ENCODE measurements at regions not wholly inside any gene's neighbourhood (a gene's known extent, or its start where the extent isn't known, plus 50 kb on each side); places are given as distances from the start of the nearest gene placed in this dataset.

DNA sequence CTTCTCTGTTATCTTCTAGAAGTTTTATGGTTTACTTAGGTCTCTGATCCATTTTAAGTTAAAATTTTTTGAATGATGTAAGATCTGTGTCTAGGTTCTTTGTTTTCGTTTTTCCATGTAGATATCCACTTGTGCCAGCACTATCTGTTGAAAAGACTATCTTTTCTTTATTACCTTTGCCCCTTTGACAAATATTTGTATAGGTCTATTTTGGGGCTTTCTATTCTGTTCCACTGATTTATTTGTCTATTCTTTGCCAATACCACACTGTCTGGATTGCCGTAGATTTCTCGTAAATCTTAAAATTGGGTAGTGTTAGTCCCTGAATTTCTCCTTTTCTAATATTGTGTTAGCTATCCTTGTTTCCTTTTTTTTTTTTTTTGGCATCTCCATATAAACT, 71.4 kb upstream of the PDSS1 start:
- Mint-ChIP-seq H3K36me3 (no peaks in the 10 kb centered on the region), H3K9me3 (peaks cover 0 to 3% (median 0%) of the 10 kb centered on the region in 7 donors), H3K4me1 (peaks cover 38% of the 10 kb centered on the region), H3K4me3 (no peak overlapping the region), H3K27ac (no peak overlapping the region), H3K27me3 (ENCODE audit: low read depth in 3 of 3) (peaks cover 0 to 2% (median 2%) of the 10 kb centered on the region in 3 donors)
- Histone ChIP-seq H3K9ac (ENCODE audit: insufficient read depth, low read length, poor library complexity, severe bottlenecking) (no peak overlapping the region), H3K4me1 (ENCODE audit: control insufficient read depth in 1 of 2, insufficient read depth in 2 of 2, low read length in 2 of 2) (peaks cover 27 to 34% of the 10 kb centered on the region in 2 donors), H3K27ac (ENCODE audit: low read depth in 1 of 2, low read length in 2 of 2) (no peak overlapping the region), H4K20me1 (ENCODE audit: insufficient read depth, low read length) (no peaks in the 10 kb centered on the region), H3K79me2 (ENCODE audit: insufficient read depth, low read length) (no peaks in the 10 kb centered on the region), H3K9me3 (replicated peaks in 1 of 2; ENCODE audit: control insufficient read depth in 1 of 2, insufficient read depth in 1 of 2, low read length in 2 of 2) (no peaks in the 10 kb centered on the region), H3K36me3 (replicated peaks in 1 of 2; ENCODE audit: control insufficient read depth in 1 of 2, insufficient read depth in 2 of 2, low read length in 2 of 2) (no peaks in the 10 kb centered on the region), H3K27me3 (ENCODE audit: control insufficient read depth in 2 of 2, insufficient read depth in 2 of 2, low read length in 2 of 2) (no peaks in the 10 kb centered on the region), H2AFZ (ENCODE audit: insufficient read depth, low read depth, low read length, poor library complexity, severe bottlenecking) (no peak overlapping the region), H3K4me3 (replicated peaks in 1 of 3; ENCODE audit: low read depth in 2 of 3, low read length in 3 of 3) (no peak overlapping the region), H3K4me2 (replicated peaks; ENCODE audit: extremely low read depth, low read length, poor library complexity, severe bottlenecking) (no peak overlapping the region)
- no CpG with 5 or more reads among the region's 3 CpGs for WGBS (ENCODE audit: insufficient coverage)
- TF ChIP-seq, protein P1, sequence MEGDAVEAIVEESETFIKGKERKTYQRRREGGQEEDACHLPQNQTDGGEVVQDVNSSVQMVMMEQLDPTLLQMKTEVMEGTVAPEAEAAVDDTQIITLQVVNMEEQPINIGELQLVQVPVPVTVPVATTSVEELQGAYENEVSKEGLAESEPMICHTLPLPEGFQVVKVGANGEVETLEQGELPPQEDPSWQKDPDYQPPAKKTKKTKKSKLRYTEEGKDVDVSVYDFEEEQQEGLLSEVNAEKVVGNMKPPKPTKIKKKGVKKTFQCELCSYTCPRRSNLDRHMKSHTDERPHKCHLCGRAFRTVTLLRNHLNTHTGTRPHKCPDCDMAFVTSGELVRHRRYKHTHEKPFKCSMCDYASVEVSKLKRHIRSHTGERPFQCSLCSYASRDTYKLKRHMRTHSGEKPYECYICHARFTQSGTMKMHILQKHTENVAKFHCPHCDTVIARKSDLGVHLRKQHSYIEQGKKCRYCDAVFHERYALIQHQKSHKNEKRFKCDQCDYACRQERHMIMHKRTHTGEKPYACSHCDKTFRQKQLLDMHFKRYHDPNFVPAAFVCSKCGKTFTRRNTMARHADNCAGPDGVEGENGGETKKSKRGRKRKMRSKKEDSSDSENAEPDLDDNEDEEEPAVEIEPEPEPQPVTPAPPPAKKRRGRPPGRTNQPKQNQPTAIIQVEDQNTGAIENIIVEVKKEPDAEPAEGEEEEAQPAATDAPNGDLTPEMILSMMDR (IDR thresholded peaks at IDR 0.05) = no peak
- DNase-seq = no peak
- intact Hi-C loops (cut with micrococcal nuclease) = no loop called here

DNA sequence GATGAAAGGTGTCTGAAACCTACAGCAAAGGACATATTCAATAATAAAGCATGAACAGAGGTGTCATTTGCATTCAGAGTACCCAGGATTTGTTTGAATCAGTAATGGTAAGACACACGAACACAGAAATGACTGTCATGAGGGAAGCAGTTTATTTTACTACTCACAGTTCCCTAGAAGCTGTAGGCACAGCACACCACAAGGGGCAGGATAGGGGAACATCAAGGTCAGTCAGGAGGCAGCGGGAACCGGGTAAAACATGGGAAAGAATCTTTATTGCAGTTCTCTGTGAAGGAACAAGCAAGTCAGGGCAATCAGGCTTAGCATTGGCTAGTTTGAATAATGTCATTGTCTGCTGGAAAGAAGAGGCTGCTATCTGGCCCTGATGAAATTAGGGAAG, 70.2 kb upstream of the PDSS1 start:
- H3K9ac ChIP-seq (ENCODE audit: insufficient read depth, low read length, poor library complexity, severe bottlenecking) = no peak overlapping the region
- no peaks in the 10 kb centered on the region for H4K20me1 ChIP-seq (ENCODE audit: insufficient read depth, low read length)
- peak overlapping the region in 3 of 7 donors; percentile 1 to 49 (median 33) for H3K27ac Mint-ChIP-seq
- TF ChIP-seq, protein P1 (IDR thresholded peaks at IDR 0.05) = peak; percentile 25
- peaks cover 21 to 25% of the 10 kb centered on the region in 2 donors for H3K4me1 ChIP-seq (ENCODE audit: control insufficient read depth in 1 of 2, insufficient read depth in 2 of 2, low read length in 2 of 2)
- DNase-seq = peak in 2 of 3 donors; percentile 3 to 15
- H2AFZ ChIP-seq (ENCODE audit: insufficient read depth, low read depth, low read length, poor library complexity, severe bottlenecking) = no peak overlapping the region
- H3K36me3 ChIP-seq (replicated peaks in 1 of 2; ENCODE audit: control insufficient read depth in 1 of 2, insufficient read depth in 2 of 2, low read length in 2 of 2) = no peaks in the 10 kb centered on the region
- intact Hi-C loops (cut with micrococcal nuclease) = no loop called here
- H3K4me3 ChIP-seq (replicated peaks in 1 of 3; ENCODE audit: low read depth in 2 of 3, low read length in 3 of 3) = no peak overlapping the region
- H3K79me2 ChIP-seq (ENCODE audit: insufficient read depth, low read length) = no peaks in the 10 kb centered on the region
- no peaks in the 10 kb centered on the region for H3K36me3 Mint-ChIP-seq
- no peaks in the 10 kb centered on the region for H3K27me3 ChIP-seq (ENCODE audit: control insufficient read depth in 2 of 2, insufficient read depth in 2 of 2, low read length in 2 of 2)
- H3K27me3 Mint-ChIP-seq (ENCODE audit: low read depth in 3 of 3) = peaks cover 0 to 2% (median 1%) of the 10 kb centered on the region in 3 donors
- H3K4me2 ChIP-seq (replicated peaks; ENCODE audit: extremely low read depth, low read length, poor library complexity, severe bottlenecking) = no peak overlapping the region
- 80% methylated on average over 1 of the region's 3 CpGs for WGBS (ENCODE audit: insufficient coverage)
- no peaks in the 10 kb centered on the region for H3K9me3 ChIP-seq (replicated peaks in 1 of 2; ENCODE audit: control insufficient read depth in 1 of 2, insufficient read depth in 1 of 2, low read length in 2 of 2)
- no peak overlapping the region for H3K4me3 Mint-ChIP-seq
- peaks cover 0 to 3% (median 1%) of the 10 kb centered on the region in 7 donors for H3K9me3 Mint-ChIP-seq
- H3K27ac ChIP-seq (ENCODE audit: low read depth in 1 of 2, low read length in 2 of 2) = no peak overlapping the region
- H3K4me1 Mint-ChIP-seq = peaks cover 31% of the 10 kb centered on the region
